IPS-NIHi11 (cell line): ENCODE measurements at regions not wholly inside any gene's neighbourhood (a gene's known extent, or its start where the extent isn't known, plus 50 kb on each side); places are given as distances from the start of the nearest gene placed in this dataset.

Experiments
- DNase-seq: peaks from one replicate; pipeline ENCODE4 v3.0.0; 2012; ENCODE audit warnings: mixed read lengths, low spot score

GRCh38 chr1:9419369-9420041 lies 119.8 kb upstream of the SLC25A33 start:
- DNase-seq, result no peak

DNA sequence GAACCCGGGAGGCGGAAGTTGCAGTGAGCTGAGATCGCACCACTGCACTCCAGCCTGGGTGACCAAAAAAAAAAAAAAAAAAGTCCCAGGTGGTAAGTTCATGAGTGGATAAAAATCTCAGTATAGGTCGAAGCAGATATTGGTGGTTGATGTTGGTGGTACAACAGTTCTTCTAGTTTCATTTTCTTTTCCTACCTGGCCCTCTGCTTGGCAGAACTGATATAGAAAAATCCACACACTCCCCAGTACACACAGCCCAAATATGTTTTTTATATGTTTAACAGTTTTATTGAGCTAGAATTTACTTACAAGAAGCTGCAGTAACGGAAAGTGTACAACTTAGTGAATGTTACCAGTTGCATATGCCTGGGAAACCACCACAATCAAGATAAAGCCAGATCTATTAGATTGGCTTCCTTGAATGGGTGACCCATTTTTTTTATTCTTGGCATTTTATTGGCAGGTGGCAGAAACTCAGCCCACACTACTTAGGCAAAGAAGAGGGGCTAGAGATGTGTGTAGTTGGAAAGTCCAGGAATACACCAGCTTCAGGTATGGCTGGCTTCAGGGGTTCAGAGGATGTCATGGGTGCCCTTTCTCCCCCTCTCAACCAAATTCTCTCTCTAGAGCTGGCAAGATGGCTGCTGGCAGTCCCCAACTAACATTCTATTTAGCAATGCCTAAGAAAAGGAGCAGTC lies 118.3 kb upstream of the SLC25A33 start:
- no peak for DNase-seq

DNA sequence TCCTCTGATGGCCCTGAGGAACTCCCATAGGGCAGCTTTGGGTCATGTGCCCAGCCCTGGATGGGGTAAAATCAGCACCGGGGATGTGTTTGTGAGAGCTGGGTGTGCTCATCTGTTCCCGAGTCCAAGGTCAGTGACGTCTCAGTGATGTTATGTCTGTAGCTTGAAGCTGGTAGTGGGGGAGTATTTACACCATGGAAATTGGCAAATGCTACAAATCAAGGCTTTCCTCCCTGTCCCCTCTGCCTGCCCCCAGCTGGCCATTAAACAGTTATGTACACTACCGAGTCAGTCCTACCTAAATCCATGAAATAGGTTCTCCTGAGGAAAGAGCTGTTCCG lies 117.8 kb upstream of the SLC25A33 start:
- no peak for DNase-seq

DNA sequence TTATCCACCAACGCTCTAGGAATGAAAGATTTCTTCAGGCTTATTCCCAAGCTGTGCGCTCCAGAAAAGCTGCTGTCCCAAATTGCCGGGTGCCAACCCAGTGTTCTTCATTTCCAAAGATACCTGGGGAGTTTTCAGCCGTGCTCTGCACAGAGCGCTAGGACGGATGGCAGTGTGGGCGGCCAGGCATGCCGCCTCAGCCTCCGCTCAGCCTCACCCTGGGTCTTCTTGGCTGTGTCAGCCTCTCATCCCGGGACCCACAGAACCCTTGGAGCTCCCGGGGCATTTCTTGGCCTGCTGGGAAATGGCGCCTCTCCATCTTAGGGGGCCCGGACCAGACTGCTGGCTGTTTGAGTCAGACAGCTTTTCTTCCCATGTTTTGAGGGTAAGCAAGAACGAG lies 116.9 kb upstream of the SLC25A33 start:
- no peak for DNase-seq

DNA sequence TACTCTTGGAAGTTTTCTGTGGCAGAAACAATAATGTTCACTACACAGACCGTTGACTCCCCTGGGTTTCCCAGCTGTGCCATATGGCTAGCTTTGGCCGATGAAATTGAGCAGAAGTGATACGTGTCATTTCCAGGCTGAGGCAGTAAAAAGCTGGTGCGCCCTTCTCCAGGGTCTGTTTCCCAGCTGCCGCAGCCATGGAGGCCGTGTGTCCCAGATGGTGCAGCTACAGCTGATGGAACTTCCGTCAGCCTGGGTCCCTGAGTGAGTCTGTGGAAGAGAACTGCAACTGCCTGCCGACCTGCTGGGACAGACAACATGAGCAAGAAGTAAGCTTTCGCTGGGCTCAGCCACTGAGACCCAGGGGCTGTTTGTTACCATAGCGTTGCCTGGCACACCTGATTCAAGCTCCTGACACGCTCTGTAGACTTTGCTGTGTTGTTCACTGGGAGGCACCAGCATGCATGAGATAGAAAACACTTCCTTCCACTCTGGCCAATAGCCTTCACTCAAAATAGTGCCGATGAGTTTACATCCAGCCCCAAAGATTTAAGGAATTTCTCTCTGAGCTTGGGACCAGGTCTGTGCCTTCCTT lies 116.3 kb upstream of the SLC25A33 start:
- no peak for DNase-seq

DNA sequence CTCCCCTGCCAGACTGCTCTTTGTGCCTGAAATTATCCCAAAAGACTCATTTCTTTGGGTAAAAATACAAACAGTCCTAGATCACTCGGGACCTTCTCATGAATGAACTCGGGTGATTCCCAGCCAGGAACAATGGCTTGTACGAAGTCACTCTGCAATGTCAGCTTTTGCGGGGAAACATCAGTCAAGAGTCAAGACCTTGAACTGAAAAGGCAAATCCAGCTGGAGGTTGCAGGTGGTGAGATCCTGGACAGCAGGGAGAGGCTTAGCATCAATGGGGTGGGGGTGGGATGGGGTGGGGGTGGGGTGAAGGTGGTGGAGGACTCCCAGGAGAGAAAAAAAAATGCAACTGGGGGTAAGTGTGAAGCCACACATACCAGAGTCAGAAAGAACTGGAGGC lies 115.0 kb upstream of the SLC25A33 start:
- no peak for DNase-seq

GRCh38 chr1:9425859-9426258 lies 113.4 kb upstream of the SLC25A33 start:
- no peak for DNase-seq

DNA sequence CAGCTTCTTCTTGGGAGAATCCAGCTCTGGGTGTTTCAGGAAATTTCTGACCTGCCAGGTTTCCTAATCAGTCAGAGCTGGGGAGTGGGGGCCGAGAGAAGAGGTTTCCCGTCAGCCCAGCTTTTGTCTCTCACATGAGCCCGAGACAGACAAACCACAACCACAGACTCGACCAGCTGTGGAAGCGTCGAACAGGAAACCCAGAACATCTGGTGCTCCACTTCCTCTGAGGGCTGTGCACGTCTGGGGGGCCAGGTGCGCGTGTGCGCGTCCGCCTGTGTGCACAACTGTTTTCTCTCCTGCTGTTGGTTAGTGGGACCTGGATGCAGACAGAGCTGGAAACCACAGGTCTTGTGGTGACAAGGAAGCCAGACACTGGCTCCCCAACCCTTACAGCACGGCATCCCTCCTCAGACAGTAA lies 113.0 kb upstream of the SLC25A33 start:
- DNase-seq, result no peak

GRCh38 chr1:9427388-9427787 lies 111.9 kb upstream of the SLC25A33 start:
- no peak for DNase-seq

GRCh38 chr1:9428601-9429341 lies 110.5 kb upstream of the SLC25A33 start:
- DNase-seq, result peak; percentile 97

- DNase-seq, result no peak
These were observed 109.9 kb upstream of the SLC25A33 start for GRCh38 chr1:9429342-9429711.

GRCh38 chr1:9434247-9435152 lies 104.8 kb upstream of the SLC25A33 start:
- no peak for DNase-seq

DNA sequence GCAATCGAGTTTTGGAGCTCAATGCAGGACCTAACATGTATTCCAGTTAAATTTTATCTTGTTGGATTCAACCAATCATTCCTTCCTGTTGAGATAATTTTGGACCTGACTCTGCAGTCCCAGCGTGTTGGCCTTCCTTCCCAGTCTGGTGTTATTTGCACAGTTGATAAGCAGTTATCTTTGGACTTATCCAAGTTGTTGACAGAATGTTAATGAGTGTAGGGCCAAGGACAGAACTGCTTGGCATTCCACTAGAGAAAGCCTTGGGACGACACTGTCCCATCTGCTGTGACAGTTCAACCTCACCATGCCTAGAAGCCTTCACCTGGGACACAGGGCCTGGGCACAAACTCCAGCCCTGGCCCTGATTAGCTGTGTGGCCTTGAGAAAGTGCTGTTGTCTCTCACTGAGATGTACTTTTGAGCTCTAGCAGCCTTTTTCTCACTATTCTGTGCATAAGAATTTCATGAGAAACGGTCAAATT lies 104.1 kb upstream of the SLC25A33 start:
- DNase-seq, result no peak

DNA sequence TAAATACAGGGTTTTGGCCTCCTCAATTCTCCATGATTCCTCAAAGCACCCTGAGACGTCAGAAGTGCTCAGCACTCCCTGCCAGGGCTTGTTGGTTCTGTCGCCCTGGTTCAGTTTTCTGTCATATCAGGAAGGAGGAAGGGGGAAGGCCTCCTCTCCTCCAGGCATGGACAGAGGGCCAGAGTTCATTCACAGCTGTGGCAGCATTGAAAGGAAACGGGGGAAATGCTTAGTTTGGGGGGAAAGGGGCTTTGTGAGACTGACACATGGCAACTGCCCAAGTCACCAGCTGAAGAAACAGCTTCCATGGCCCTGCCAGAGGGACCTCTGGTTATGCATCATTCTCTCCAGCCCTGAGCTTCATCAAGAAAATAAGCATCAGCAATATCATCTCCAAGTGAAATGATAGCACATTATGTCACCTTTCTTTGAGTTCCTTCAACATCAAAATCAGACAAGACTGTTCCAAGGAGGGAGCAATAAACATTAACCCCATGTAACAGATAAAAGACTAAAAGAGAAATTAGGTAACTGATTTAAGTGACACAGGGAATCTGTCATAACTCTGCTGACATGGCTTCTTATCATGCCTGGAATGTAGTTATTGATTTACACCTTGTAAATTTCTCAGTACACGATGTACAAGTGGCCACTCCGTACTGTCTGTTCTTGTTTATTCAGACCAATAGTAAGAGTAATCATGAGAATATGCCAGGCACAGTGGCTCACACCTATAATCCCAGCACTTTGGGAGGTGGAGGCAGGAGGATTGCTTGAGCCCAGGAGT lies 103.2 kb upstream of the SLC25A33 start:
- no peak for DNase-seq

DNA sequence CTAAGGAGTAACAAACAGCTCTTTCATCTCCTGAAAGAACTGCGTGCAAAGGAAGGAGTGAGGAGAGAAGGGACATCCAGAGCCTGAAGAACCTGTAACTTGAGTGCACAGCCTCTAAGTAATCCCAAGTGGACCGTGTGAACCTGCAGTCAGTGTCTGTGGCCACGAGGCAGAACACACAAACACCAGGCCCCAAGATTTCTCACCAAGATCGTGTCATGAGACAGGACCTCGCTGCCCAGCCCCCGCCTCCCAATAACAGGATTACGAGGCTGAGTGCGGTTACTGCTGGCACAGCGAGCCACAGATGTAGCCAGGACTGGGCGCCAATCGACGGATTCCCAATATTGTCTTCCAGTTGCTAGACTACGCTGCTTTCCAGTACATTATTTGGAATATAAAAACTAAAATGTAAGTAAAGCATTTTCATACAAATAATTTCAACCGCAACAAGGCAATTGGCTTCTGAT lies 101.3 kb upstream of the SLC25A33 start:
- DNase-seq, result no peak

DNA sequence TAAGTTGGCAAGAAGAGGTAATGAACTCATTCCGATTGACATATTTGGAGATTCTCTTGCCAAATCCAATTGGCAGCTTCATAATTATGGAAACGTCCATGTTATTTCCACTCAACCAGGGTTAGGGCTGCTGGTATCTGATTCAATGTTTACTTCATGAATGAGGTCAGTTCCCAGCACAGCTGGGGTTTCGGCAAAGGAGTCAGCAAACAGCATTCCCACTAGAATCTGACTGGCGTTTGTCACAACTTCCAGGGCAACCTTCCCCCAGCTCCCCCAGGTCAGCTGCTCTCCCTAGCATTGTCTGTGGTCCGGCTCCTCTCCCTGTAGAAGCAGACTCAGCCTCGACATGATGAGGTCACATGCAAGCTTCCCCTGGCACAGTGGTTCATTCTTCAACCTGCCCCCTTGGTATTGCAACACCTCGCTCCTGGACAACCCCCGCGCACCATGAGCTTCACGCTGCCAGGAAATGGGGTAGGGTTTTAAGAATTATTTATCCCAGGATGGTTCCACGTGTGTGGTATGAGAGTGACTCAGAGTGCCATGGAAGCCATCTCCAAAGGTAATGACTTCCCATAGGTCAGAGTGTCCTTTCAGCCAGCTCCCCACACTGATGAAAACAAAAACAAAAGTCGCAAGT lies 100.7 kb upstream of the SLC25A33 start:
- DNase-seq, result no peak

DNA sequence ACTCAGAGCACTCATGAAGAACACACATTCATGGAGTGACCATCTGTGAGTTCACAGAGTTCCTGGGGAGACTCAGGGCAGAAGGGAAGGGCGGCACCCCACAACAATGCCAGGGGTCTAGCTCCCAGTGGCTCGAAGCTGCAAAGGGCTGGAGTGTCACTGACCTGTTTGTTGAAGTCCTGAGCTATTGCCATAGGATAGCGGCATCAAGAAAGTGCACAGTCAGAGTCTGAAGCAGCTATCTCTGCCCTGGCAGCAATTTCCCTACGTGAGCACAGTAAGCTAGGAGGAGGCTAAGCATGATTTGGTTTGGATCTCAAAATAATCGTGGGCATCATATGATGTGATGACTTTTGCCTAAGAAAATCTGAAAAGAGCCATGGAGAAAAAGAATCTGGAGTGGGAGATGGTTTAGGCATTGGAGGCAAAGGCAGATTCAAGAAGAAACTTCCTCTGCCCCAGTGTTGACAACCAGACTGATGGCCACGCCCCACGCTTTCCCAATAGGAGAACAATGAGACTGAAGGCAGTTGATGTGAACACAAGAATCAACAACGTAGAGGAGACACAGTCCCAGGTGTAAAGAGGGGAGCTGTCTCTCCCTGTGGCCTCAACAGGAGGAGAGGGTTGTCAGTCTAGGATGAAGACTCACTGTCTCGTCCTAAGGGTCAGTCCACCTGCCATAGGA lies 100.0 kb upstream of the SLC25A33 start:
- no peak for DNase-seq

DNA sequence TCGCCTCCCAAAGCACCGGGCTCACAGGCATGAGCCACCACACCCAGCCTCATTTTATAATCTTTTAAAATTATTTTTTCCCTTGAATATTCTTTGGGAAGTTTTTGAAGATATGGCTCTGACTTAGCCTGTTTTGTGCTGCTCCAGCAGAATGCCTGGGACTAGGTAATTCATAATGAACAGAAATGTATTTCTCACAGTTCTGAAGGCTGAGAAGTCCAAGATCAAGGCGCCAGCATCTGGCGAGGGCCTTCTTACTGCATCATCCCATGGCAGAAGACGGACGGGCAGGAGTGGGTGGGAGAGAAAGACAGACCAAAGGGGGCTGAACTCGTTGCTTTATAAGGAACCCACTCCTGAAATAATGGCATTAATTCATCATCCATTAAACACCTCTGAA lies 99.0 kb upstream of the SLC25A33 start:
- DNase-seq, result no peak

DNA sequence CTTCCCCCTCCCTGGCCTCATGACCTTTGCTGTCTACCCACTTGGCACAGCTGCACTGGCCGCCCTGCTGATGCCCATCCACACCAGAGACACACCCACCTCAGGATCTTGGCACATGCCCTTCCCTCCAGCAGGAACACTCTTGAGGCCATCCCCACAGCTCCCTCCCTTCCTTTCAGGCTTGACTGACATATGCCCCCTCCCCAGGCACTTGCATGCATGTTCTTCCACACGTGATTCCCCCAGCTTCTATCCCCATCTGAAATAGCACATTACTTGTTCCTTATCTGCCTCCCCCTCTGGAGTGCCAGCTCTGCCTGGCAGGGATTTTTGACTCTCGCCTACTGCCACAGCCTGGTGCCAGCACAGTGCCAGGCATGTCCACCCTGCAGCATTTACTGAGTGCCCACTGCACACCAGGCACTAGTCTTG lies 98.5 kb upstream of the SLC25A33 start:
- DNase-seq, result no peak
